HepG2 (cell line): ENCODE measurements at regions not wholly inside any gene's neighbourhood (a gene's known extent, or its start where the extent isn't known, plus 50 kb on each side); places are given as distances from the start of the nearest gene placed in this dataset.

Experiments used
- ATAC-seq: fragments of 200-7000 bp; cut with Tn5 transposase; 3 replicates; pipeline ENCODE4 v1.9.1; 2020; ENCODE audit warnings: mild to moderate bottlenecking, moderate library complexity
- BruUV-seq: library from RNA; stranded (reverse); fragments of 400-500 nt; replicated peaks from 2 replicates; lab custom pipeline; 2021; lab: Mats Ljungman, UMichigan
- CTCF ChIA-PET: fragments of 300-600 bp; formaldehyde crosslinking; extraction: SDS; loops from one replicate; lab custom pipeline; 2021; ENCODE audit warnings: low total read pairs, inconsistent platforms, low intra/inter-chr PET ratio; lab: Yijun Ruan, JAX
- POLR2A ChIA-PET: fragments of 350-600 bp; sonication (Branson Sonifier 250); formaldehyde crosslinking; loops from one replicate; lab custom pipeline; 2020; ENCODE audit warnings: antibody characterized with exemption, inconsistent platforms; lab: Yijun Ruan, JAX
- DNase-seq: peaks from one replicate; pipeline ENCODE4 v3.0.0-alpha.2; 2015; ENCODE audit warnings: low spot score
- FAIRE-seq: peaks from 3 replicates; lab custom pipeline; 2011; peaks lifted over from hg19 to GRCh38; lab: Jason Lieb, UNC
- H2AFZ ChIP-seq: one replicate; pipeline ENCODE4 v1.6.1; 2011; ENCODE audit warnings: low read length, inconsistent platforms
- H3K27ac ChIP-seq: fragments of 300-600 bp; 3 replicates; pipeline ENCODE4 v1.8.0; 2011; ENCODE audit warnings: mixed run types, mild to moderate bottlenecking, mixed read lengths, low read length, inconsistent platforms; ENCODE audit not compliant: insufficient read depth; ENCODE audit errors: extremely low read length
- H3K27me3 ChIP-seq, 2 experiments: fragments of 200-600 bp in 1 of 2; 2 replicates in 1 of 2; 3 replicates in 1 of 2; pipeline versions ENCODE4 v1.6.0 to v1.8.0; 2011; ENCODE audit warnings: low read length in 2 of 2, mild to moderate bottlenecking in 2 of 2, moderate library complexity in 2 of 2, inconsistent platforms in 1 of 2; ENCODE audit not compliant: insufficient read depth in 2 of 2, control insufficient read depth in 1 of 2
- H3K36me3 ChIP-seq, 2 experiments: fragments of 200-600 bp in 1 of 2; replicated peaks in 1 of 2; 2 replicates in 1 of 2; 3 replicates in 1 of 2; pipeline versions ENCODE4 v1.5.1 to v1.8.0; 2011; ENCODE audit warnings: low read length in 2 of 2, inconsistent platforms in 1 of 2; ENCODE audit not compliant: insufficient read depth in 2 of 2, control insufficient read depth in 1 of 2
- H3K4me1 ChIP-seq: 2 replicates; pipeline ENCODE4 v1.5.1; 2012; ENCODE audit warnings: low read length, inconsistent platforms; ENCODE audit not compliant: insufficient read depth
- H3K4me2 ChIP-seq: 2 replicates; pipeline ENCODE4 v1.6.0; 2011; ENCODE audit warnings: low read depth, low read length, inconsistent platforms
- H3K4me3 ChIP-seq, 3 experiments: fragments of 200-600 bp in 1 of 3; sonication (generic), shearing (Covaris generic) in 1 of 3; replicated peaks in 1 of 3; 2 replicates each; pipeline ENCODE4 v1.5.1; 2011 to 2016; ENCODE audit warnings: low read length in 3 of 3, inconsistent platforms in 2 of 3, low read depth in 2 of 3, mild to moderate bottlenecking in 2 of 3, control low read depth in 1 of 3, mixed read lengths in 1 of 3; ENCODE audit not compliant: insufficient read depth in 1 of 3
- H3K79me2 ChIP-seq: one replicate; pipeline ENCODE4 v1.6.1; 2011; ENCODE audit warnings: low read length, inconsistent platforms; ENCODE audit not compliant: insufficient read depth
- H3K9ac ChIP-seq: 2 replicates; pipeline ENCODE4 v1.6.0; 2011; ENCODE audit warnings: mild to moderate bottlenecking, low read depth, low read length, inconsistent platforms; ENCODE audit not compliant: insufficient read depth
- H3K9me3 ChIP-seq: 2 replicates; pipeline ENCODE4 v1.5.1; 2012; ENCODE audit warnings: mild to moderate bottlenecking, low read length
- H4K20me1 ChIP-seq: 2 replicates; pipeline ENCODE4 v1.6.0; 2011; ENCODE audit warnings: inconsistent platforms, mild to moderate bottlenecking, low read length, moderate library complexity; ENCODE audit not compliant: insufficient read depth
- DNMT3B ChIP-seq: conservative IDR thresholded peaks from 2 replicates; pipeline ENCODE4 v1.6.1; 2016; ENCODE audit warnings: missing biosample characterization, control low read depth
- ETV6 ChIP-seq: sonication (generic); formaldehyde crosslinking; conservative IDR thresholded peaks from 2 replicates; pipeline ENCODE4 v1.4.0; 2020; ENCODE audit warnings: missing genetic modification reagents
- HIC2 ChIP-seq: sonication (generic); formaldehyde crosslinking; IDR thresholded peaks from 2 replicates; pipeline ENCODE4 v1.9.0; 2022; ENCODE audit warnings: low read depth, missing genetic modification reagents
- NCOA1 ChIP-seq: sonication (generic); formaldehyde crosslinking; IDR thresholded peaks from 2 replicates; pipeline ENCODE4 v1.9.0; 2021; ENCODE audit warnings: missing genetic modification reagents
- POLR2G ChIP-seq: fragments of 200-400 bp; formaldehyde crosslinking; IDR thresholded peaks from 2 replicates; pipeline ENCODE4 v1.6.1; 2018; ENCODE audit warnings: mild to moderate bottlenecking, low read depth, low read length, moderate library complexity
- ZNF260 ChIP-seq: sonication (generic); formaldehyde crosslinking; IDR thresholded peaks from 2 replicates; pipeline ENCODE4 v1.4.0; 2020; ENCODE audit warnings: missing genetic modification reagents, low read depth, mild to moderate bottlenecking, borderline replicate concordance
- ZNF414 ChIP-seq: sonication (generic); formaldehyde crosslinking; IDR thresholded peaks from 2 replicates; pipeline ENCODE4 v1.5.0; 2020; ENCODE audit warnings: missing genetic modification reagents
- ZNF562 ChIP-seq: sonication (generic); formaldehyde crosslinking; IDR thresholded peaks from 2 replicates; pipeline ENCODE4 v1.8.0; 2022; ENCODE audit warnings: missing genetic modification reagents, borderline replicate concordance
- ZNF629 ChIP-seq: sonication (generic); formaldehyde crosslinking; conservative IDR thresholded peaks from 2 replicates; pipeline ENCODE4 v1.5.0; 2020; ENCODE audit warnings: missing genetic modification reagents
- WGBS: methylation state at CpG from one replicate; pipeline ENCODE4 v1.1.6; 2017; ENCODE audit warnings: low lambda C conversion rate; 5-methylcytosine and 5-hydroxymethylcytosine counted together
- in situ Hi-C: cut with HindIII; loops from 2 replicates; pipeline ENCODE4 v1.10.0; 2017; ENCODE audit warnings: low pct_unique_long_range_greater_than_20kb; ENCODE audit not compliant: extremely low pct_ligation_motif_present
- intact Hi-C: fragments of 100-400 bp; cut with micrococcal nuclease; formaldehyde crosslinking; loops from one replicate; pipeline ENCODE4 v1.10.0; 2022; ENCODE audit not compliant: unreplicated experiment
- TF ChIP-seq, protein P1 (sequence below): sonication (generic); formaldehyde crosslinking; IDR thresholded peaks from 2 replicates; pipeline ENCODE4 v1.4.0; 2020; ENCODE audit warnings: mild to moderate bottlenecking, missing genetic modification reagents, borderline replicate concordance

DNA sequence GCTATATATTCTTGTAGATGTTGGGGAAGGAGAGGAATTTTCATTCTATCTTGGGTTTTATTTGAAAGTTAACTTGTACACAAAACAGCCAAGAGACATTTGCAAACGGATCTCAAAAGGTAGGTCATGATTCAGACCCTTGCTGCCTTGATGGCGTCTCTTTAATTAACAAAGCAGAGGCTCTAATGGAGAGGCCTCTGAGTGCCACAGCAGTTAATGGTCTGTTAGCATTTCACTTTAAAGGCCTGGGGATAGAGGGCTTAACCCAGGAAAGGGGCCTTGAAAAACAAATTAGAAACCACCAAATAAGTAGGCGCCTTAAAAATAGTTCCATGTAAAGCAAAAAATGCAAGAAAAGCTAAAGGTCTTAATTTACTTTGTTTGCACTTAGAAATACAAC, 836.9 kb upstream of the CELF4 start:
- DNase-seq: no peak
- BruUV-seq: no TSS peak
- no peaks in the 10 kb centered on the region; a peak in 1 of 5 replicates for H3K27me3 ChIP-seq
- no peaks in the 10 kb centered on the region for H3K36me3 ChIP-seq
- no peak overlapping the region for H3K27ac ChIP-seq
- ChIA-PET CTCF (no interaction called here), POLR2A (no interaction called here)
- ATAC-seq: no peak
- TF ChIP-seq ZNF414 (CRISPR knock-in tag) (no peak), ZNF260 (CRISPR knock-in tag) (no peak), ZNF629 (CRISPR knock-in tag) (no peak), ETV6 (CRISPR knock-in tag) (no peak), ZNF562 (CRISPR knock-in tag) (no peak), NCOA1 (CRISPR knock-in tag) (no peak), DNMT3B (no peak), POLR2G (no peak), HIC2 (CRISPR knock-in tag) (no peak)
- TF ChIP-seq, protein P1, sequence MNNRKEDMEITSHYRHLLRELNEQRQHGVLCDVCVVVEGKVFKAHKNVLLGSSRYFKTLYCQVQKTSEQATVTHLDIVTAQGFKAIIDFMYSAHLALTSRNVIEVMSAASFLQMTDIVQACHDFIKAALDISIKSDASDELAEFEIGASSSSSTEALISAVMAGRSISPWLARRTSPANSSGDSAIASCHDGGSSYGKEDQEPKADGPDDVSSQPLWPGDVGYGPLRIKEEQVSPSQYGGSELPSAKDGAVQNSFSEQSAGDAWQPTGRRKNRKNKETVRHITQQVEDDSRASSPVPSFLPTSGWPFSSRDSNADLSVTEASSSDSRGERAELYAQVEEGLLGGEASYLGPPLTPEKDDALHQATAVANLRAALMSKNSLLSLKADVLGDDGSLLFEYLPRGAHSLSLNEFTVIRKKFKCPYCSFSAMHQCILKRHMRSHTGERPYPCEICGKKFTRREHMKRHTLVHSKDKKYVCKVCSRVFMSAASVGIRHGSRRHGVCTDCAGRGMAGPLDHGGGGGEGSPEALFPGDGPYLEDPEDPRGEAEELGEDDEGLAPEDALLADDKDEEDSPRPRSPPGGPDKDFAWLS (CRISPR knock-in tag): no peak
- TF ChIP-seq, all 625 proteins: peak for 0
- no peaks in the 10 kb centered on the region for H3K4me1 ChIP-seq
- intact Hi-C loops: no loop called here
- H3K9ac ChIP-seq: no peak overlapping the region
- no peaks in the 10 kb centered on the region for H3K79me2 ChIP-seq
- H3K9me3 ChIP-seq: no peaks in the 10 kb centered on the region
- H4K20me1 ChIP-seq: no peaks in the 10 kb centered on the region
- 0% methylated on average over 3 of the region's 3 CpGs for WGBS
- no peak overlapping the region for H3K4me2 ChIP-seq
- no peak overlapping the region for H3K4me3 ChIP-seq
- no peak for FAIRE-seq
- in situ Hi-C loops: no loop called here
- no peak overlapping the region for H2AFZ ChIP-seq
